ENCODE measurements at regions not wholly inside any gene's neighbourhood (a gene's known extent, or its start where the extent isn't known, plus 50 kb on each side); places are given as distances from the start of the nearest gene placed in this dataset.

DNA sequence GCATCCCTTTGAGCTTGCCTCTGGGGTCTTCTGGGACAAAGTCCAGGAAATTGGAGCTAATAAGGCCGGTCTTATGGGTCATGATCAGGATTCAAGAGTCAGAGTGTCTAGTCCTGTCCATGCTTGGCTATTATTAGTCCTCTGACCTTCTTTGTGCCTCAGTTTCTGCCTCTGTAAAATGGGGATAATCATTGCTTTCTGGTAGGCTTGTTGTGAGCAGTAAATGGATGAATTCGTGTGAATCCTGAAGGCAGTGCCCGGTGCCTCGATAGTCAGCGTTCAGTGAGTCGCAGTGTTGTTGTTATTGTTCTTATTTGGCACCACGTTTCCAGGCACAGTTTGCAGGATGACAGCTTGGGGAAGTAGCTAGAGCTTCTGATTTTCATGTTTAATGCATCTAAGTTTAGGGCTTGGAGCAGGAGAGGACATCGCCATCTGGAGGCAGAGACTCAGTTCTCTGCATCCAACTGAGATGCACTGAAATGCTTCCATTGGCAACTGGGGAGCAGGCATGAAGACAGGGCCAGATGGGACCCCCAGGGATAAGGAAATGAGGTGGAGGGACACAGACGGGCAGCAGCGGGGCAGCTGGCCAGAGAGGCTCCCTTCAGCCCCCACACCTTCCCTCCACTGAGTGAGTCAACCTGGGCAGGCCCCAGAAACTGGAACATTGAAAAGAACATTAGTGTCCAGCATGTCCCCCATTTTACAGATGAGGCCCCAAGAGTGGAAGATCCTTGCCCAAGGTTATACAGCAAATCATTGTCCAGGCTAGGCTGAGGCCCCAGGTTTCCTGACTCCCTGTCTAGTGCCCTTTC, 160.3 kb downstream of the PTPRU start:
- TF ChIP-seq EP300 (IDR thresholded peaks at IDR 0.05) (no peak), POLR2A (IDR thresholded peaks at IDR 0.05) (no peak), POLR2AphosphoS5 (IDR thresholded peaks at IDR 0.05) (no peak)
- TF ChIP-seq, protein P1, sequence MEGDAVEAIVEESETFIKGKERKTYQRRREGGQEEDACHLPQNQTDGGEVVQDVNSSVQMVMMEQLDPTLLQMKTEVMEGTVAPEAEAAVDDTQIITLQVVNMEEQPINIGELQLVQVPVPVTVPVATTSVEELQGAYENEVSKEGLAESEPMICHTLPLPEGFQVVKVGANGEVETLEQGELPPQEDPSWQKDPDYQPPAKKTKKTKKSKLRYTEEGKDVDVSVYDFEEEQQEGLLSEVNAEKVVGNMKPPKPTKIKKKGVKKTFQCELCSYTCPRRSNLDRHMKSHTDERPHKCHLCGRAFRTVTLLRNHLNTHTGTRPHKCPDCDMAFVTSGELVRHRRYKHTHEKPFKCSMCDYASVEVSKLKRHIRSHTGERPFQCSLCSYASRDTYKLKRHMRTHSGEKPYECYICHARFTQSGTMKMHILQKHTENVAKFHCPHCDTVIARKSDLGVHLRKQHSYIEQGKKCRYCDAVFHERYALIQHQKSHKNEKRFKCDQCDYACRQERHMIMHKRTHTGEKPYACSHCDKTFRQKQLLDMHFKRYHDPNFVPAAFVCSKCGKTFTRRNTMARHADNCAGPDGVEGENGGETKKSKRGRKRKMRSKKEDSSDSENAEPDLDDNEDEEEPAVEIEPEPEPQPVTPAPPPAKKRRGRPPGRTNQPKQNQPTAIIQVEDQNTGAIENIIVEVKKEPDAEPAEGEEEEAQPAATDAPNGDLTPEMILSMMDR (IDR thresholded peaks at IDR 0.05) = no peak
- no peak for ATAC-seq
- peaks cover 42% of the 10 kb centered on the region for H3K27me3 ChIP-seq
- no peak overlapping the region for H3K4me3 ChIP-seq
- 80 to 83% methylated on average over 1 to 7 of the region's 10 CpGs for WGBS, 2 donors (ENCODE audit: low coverage in 1 of 2)
- peaks cover 0 to 13% (median 0%) of the 10 kb centered on the region in 3 donors for H3K9me3 ChIP-seq
- no peak overlapping the region for H3K27ac ChIP-seq
- no peaks in the 10 kb centered on the region for H3K4me1 ChIP-seq
- H3K36me3 ChIP-seq = no peaks in the 10 kb centered on the region

DNA sequence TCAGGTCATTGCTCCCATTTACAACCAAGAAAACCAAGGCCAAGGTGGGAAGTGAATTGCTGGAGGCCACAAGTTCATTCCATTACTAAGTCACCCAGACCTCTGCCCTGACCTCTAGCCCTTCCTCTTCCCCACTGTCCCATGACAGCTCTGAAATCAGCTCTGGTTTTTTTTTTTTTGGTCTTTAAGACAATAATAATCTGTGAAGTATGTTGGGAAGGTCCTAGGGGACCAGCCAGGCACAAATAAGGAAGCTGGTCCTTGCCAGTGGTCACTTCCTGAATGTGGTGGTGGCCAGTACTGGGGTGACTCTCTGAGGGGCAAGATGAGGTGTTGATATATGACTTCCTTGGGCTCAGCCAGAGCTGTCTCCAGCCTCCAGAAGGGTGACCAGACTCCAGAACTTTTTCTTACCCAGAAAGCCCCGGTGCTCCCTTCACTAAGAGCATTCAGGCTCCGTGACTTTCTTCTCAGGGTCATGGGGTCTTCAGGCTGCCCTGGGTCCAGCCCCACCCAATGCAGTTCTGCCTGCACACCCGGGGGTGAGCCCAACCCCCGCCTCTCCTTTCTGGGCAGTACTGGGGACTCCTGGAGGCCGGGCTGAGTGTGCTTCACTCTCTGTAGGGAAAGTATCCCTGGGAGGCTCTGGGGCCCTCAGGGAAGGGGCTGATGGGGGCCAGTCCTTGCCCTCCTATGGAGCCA, 159.6 kb downstream of the PTPRU start:
- WGBS, 2 donors (ENCODE audit: low coverage in 1 of 2) = 35% methylated on average over 2 of the region's 5 CpGs; no CpG with 5 or more reads in 1 of the 2 donors
- no peaks in the 10 kb centered on the region for H3K4me1 ChIP-seq

DNA sequence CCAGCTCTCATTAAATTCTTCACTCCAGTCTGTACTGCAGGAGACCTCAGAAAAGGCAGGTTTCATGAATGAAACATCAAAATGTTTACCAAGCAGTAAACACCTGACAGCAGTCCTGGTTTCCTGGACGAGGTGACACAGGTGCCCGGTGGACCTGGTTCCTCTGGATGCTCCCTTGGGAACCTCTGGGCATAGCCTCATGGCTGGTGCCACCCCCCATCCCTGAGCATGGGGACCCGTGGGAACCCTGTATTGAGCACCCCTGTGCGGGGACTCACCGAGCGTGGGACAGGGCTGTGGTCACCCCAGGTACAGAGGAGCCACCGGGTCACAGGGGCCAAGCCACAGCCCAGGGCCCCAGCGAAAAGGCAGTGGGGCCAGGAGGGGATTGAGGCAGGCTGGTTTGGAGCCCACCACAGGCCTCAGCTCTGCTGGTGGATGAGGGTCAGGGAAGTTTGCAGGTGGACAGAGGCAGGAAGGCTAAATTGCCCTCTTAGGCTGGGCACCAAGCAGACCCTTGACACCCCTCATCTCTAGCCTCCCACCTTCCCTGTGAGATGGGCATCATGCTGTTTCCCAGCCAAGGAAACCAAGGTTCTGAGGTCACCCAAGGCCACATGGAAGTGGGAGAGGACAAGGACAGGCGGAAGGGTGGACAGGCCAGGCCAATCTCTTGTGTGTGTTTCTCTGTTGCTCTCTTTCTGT, 158.4 kb downstream of the PTPRU start:
- H3K27ac ChIP-seq = no peak overlapping the region
- no peak for TF ChIP-seq POLR2A (IDR thresholded peaks at IDR 0.05)
- TF ChIP-seq POLR2AphosphoS5 (IDR thresholded peaks at IDR 0.05) = no peak
- no peak for TF ChIP-seq EP300 (IDR thresholded peaks at IDR 0.05)
- TF ChIP-seq, protein P1 (IDR thresholded peaks at IDR 0.05) = no peak
- no peak for ATAC-seq
- no peak overlapping the region for H3K4me3 ChIP-seq
- peaks cover 0 to 6% (median 0%) of the 10 kb centered on the region in 3 donors for H3K9me3 ChIP-seq
- H3K36me3 ChIP-seq = no peaks in the 10 kb centered on the region
- H3K4me1 ChIP-seq = no peaks in the 10 kb centered on the region
- WGBS, 2 donors (ENCODE audit: low coverage in 1 of 2) = 82 to 84% methylated on average over 3 of the region's 9 CpGs
- peaks cover 60% of the 10 kb centered on the region for H3K27me3 ChIP-seq

More for the DNA sequence above, 159.6 kb downstream of the PTPRU start:
- Histone ChIP-seq H3K27me3 (peaks cover 50% of the 10 kb centered on the region), H3K4me3 (no peak overlapping the region), H3K27ac (no peak overlapping the region), H3K36me3 (no peaks in the 10 kb centered on the region), H3K9me3 (peaks cover 0 to 13% (median 0%) of the 10 kb centered on the region in 3 donors)
- no peak for ATAC-seq
- TF ChIP-seq POLR2AphosphoS5 (IDR thresholded peaks at IDR 0.05) = no peak
- TF ChIP-seq POLR2A (IDR thresholded peaks at IDR 0.05) = no peak
- TF ChIP-seq, protein P1 (IDR thresholded peaks at IDR 0.05) = no peak
- TF ChIP-seq EP300 (IDR thresholded peaks at IDR 0.05) = no peak

DNA sequence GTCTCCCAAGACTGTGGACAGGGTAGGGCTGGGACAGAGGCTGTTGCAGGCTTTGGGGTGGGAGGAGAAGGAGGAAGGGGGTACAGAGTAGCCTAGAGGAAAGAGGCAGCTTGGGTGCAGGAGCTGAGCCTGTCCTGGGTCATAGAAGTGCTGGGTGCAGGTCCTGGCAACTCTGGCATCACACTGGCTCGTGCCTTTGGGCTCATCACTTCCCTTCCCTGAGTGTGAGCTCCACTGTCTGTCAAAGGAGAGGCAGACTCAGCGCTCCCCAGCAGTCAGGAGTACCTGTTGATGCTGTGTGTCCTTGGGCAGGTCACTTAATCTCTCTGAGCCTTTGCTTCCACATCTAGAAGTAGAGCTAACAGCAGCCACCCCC, 157.1 kb downstream of the PTPRU start:
- Histone ChIP-seq H3K9me3 (no peaks in the 10 kb centered on the region), H3K4me3 (no peak overlapping the region), H3K4me1 (no peaks in the 10 kb centered on the region), H3K27ac (no peak overlapping the region), H3K36me3 (no peaks in the 10 kb centered on the region), H3K27me3 (peaks cover 60% of the 10 kb centered on the region)
- TF ChIP-seq POLR2AphosphoS5 (IDR thresholded peaks at IDR 0.05) (no peak), EP300 (IDR thresholded peaks at IDR 0.05) (no peak), POLR2A (IDR thresholded peaks at IDR 0.05) (no peak)
- TF ChIP-seq, protein P1 (IDR thresholded peaks at IDR 0.05) = no peak
- ATAC-seq = no peak
- 40 to 79% methylated on average over 1 to 2 of the region's 2 CpGs for WGBS, 2 donors (ENCODE audit: low coverage in 1 of 2)
